ENCODE measurements at regions not wholly inside any gene's neighbourhood (a gene's known extent, or its start where the extent isn't known, plus 50 kb on each side); places are given as distances from the start of the nearest gene placed in this dataset.

DNA sequence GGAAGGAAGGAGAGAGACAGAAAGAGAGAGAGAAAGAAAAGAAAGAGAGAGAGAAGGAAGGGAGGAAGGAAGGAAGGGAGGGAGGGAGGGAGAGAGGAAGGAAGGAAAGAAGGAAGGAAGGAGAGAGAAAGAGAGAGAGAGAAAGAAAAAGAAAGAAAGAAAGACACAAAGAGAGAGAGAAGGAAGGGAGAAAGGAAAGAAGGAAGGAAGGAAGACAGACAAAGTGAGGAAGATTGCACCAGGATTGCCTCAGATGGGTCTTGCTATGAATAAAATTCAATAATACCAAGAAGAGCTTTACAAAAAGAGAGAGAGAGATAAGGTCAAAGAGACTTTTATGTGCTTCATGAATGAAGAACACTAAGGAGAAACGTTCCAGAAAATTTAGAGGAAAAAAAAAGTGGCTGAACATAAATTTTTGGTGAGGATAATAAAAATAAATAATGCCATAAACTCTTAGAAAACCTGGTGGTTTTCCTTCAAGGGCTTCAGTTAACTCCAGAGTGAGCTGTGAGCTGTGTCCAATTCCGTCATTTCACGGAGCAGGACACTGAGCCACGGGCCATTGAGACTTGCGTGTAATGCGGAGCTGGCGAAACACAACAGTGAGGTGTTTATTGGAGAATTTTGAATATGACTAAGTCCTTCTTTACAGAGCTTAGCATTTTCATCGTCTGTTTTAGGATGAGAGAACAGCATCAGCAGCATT, 72.7 kb upstream of the TNRC6C start:
- no peak for DNase-seq (ENCODE audit: low spot score)

DNA sequence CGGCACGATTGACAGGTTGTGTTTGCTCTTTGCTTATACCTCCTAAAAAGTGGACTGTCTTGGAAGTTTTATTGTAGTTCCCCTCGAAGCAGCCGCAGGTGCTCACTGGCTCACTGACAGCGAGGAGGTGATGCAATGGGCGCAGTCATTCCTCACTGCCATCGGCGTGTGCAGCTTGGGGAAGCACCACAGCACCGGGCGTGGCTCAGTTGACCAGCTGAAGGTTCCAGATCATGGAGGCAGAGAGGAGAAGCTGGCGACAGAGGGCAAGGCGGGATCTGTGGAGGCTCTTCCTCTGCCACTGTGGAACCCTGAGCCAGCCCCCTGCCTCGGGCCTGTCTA, 72.1 kb upstream of the TNRC6C start:
- no peak for DNase-seq (ENCODE audit: low spot score)

DNA sequence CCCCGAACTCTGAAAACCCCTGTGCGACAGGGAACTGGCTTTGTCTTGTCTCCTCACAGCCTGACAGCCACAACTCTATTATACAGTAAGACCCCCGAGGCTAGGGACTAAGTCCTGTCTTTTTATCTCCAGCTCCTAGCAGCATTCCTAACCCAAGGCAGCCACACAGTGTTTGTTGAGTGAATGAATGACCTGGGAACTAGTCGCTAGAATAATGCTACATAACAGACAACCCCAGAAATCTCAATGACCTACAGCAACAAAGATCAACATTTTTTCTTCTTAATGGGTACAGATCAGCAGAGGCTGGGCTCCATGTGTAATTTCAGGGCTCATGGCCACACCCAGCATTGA, 71.4 kb upstream of the TNRC6C start:
- DNase-seq (ENCODE audit: low spot score): no peak

GRCh38 chr17:77887464-77888241, 70.8 kb upstream of the TNRC6C start:
- DNase-seq (ENCODE audit: low spot score): no peak

- no peak for DNase-seq (ENCODE audit: low spot score)
Observed at GRCh38 chr17:77888242-77889134, 70.0 kb upstream of the TNRC6C start.

DNA sequence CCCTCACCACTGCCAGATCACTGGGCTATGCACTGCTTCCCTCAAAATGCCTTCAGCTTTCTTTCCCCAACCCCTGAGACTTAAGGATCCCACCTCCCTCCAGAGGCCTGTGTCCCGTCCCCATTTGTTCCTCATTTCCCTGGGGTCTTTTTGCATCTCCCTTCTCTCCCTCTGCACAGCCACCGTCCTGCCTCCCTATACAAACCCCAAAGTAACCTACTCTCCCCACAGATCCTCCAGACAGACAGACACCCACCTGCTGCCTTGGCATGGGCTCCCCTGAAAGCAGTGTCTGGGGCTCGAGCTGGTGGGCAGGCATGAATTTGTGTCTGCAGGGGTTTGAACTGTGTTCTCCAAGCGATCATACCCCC, 69.4 kb upstream of the TNRC6C start:
- DNase-seq (ENCODE audit: low spot score): no peak

DNA sequence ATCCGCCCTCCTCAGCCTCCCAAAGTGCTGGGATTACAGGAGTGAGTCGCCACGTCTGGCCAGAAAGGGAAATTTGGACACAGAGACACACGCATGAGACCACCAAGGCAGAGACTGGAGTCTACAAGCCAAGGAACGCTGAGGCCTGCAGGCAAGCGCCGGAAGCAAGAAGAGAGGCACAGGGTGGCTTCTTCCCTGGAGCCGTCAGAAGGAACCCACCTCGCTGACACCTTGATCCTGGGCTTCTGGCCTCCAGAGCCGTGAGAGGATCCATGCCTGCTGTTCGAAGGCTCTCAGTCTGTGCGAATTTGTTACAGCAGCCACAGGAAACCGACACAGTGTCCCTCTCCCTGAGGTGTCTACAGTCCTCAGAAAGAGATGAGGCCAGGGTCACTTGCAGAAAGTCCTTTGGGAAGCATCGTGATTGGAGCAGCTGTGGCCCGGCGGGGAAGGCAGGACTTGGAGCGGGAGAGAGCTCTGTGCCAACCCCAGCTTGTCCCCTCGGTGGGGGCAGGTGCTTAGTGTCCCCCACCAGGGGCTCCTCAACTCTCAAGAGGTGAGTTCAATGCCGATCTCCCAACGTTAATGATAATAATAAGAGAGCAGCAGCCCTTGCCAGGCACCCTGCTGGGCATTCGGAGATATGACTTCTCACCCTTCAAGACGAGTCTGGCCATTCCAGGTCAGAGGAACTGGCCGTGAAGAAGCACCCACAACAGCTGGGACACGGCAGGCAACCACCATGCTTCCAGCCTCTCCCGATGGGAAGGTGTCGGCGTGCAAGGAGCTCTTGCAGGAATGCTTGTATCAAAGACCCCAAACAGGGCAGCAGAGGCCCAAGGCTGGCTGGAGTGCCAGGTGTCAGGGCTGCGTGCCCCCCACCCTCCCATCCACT, 68.4 kb upstream of the TNRC6C start:
- no peak for DNase-seq (ENCODE audit: low spot score)

DNA sequence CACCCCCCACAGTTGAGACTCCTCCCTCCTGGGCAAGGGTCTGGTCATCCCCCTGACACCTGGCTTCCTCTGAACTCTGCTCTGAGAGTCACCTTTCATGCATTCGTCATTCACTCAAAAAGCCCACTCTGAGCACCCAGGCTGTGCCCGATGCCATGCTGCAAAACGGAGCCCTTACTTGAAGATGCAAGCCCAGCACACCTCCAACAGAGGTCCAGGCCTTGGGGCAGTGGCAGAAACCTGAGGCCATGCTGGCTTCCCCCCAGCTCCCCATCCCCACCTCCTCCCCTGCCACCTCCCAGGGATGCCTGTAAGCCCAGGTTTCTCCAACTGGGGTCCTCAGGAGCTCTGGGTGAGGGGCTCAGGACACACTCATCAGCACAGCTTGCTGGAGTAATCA, 67.7 kb upstream of the TNRC6C start:
- no peak for DNase-seq (ENCODE audit: low spot score)

GRCh38 chr17:77891602-77892001, 66.9 kb upstream of the TNRC6C start:
- DNase-seq (ENCODE audit: low spot score): no peak

DNA sequence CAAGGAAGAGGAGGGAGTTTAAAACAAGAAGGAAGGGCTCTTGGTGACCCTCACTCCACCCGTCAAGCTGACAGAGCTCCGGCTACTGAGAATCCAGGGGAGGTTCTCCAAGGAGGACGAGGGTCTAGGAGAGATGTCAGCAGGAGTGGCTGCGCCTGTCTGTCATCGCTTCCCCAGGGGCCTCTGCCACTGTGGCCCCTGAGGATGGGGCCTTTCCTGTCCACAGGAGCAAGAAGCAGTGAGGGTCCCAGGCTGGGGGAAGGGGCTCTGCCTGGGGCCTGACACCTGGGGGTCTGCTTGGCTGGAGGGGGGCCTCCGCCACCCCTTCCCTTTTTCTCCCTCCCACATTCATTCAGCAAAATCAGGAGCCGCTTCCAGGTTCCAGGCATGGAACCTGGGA, 66.5 kb upstream of the TNRC6C start:
- no peak for DNase-seq (ENCODE audit: low spot score)

GRCh38 chr17:77892469-77893143, 65.9 kb upstream of the TNRC6C start:
- DNase-seq (ENCODE audit: low spot score): no peak

GRCh38 chr17:77893144-77894044, 65.1 kb upstream of the TNRC6C start:
- DNase-seq (ENCODE audit: low spot score): no peak

DNA sequence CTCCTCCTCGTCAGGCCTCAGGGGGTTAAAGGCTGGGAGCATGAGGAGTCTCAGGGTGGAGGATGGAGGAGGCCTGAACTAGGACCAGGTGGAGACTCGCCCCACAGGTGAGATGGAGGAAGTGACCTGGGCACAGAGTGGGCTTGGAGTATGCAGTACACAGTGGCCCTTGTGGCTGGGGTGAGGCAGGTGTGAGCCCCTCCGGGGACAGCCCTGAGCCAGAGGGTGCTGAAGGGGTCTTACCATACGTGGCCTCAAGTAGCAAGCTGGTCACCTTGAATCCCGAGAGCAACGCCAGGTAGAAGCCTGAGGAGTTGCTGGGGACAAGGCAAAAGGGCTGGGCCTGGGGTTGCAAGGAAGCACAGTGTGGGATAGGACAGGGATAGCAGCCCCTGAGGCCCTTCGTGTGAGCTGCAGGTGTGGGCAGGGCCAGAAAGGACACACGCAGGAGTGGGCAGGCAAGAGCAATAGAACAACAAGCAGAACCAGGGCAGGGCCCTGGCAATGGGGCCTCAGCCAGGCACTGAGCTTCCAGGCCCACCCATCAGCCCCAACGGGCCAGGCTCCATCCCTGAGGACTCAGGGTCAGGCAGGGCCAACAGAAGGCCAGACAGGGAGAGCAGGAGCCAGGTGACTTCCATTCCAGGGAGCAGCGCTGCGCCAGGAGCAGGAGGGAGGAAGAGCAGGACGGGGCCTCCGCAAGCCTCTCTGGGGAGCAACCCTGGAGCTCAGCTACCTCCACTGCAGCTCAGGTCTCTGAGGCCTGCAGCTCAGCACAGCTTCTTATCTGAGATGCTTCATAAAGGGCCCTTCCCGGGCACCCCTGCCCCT, 64.2 kb upstream of the TNRC6C start:
- no peak for DNase-seq (ENCODE audit: low spot score)

GRCh38 chr17:77897741-77898301, 60.7 kb upstream of the TNRC6C start:
- no peak for DNase-seq (ENCODE audit: low spot score)

GRCh38 chr17:77898521-77899434, 59.7 kb upstream of the TNRC6C start:
- DNase-seq (ENCODE audit: low spot score): no peak

DNA sequence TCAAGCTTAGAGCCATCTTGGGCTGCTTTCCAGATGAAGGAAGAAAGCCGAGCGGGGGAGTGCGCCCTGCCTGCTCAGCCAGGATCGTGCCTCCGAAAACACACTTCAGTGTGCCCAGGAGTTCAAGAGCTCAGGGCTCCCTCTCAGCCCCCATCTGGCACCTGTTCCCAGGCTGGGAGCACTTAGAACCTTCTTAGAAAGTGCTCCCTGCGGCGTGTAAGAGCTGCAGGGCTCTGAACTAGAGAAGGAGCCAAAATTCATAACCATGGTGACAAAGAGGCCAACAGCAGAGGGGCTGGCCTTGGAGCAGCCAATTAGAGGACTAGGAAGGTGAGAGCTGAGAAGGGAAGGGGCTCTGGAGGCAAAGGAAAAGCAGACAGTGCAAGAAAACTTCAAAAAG, 59.0 kb upstream of the TNRC6C start:
- no peak for DNase-seq (ENCODE audit: low spot score)

GRCh38 chr17:77901481-77901880, 57.0 kb upstream of the TNRC6C start:
- no peak for DNase-seq (ENCODE audit: low spot score)

- DNase-seq (ENCODE audit: low spot score): no peak
Observed at GRCh38 chr17:77905266-77905665, 53.2 kb upstream of the TNRC6C start.
